Cardiac septum (tissue), 1 donor: ENCODE measurements at regions not wholly inside any gene's neighbourhood (a gene's known extent, or its start where the extent isn't known, plus 50 kb on each side); places are given as distances from the start of the nearest gene placed in this dataset.

Source experiments
- DNase-seq: peaks from one replicate; pipeline ENCODE4 v3.0.0-alpha.2; 2020; ENCODE audit warnings: low spot score
- intact Hi-C: fragments of 100-400 bp; cut with DNase I; formaldehyde crosslinking; loops from one replicate; pipeline ENCODE4 v1.14.0; 2022
- donor health status: DM: no; HTN: no; CAD: no.

DNA sequence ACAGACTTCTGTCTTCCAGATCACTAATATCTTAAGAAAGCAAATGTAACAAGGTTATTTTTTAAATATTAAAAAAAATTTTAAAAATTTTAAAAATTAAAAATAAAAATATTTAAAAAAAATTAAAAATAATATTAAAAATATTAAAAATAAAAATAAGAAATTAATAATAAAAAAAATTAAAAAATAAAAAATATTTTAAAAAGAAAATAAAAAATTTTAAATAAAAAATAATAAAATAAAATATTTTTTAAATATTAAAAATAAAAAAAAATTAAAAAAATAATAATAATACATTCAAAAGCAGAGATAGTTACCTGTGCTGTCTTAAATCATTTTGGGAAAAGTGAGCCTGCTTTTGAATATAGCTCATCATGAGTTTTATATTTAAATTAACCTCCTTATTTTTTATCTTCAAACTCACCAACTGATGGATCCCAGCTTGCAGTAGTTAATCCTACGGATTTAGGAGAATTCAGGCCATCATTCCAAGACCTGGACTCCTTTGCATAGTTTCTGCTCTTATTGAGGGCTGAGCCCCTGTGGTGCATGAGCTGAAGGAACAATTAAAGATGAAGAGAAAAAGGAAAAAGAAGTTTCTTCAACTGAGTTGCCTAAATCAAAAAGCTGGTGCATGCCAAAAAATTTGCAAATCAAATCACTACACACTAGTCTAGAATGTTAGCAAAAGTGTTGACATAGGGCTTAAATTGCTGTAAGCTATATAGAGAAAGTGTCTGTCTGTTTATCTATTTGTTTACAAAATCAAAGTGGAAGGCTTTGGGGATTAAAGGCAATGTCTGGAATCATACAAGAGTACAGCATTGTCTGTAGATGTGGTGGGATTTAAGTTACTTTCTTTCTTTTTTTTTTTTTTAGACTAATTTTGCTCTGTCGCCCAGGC is 50.5 kb upstream of the ZNF438 start:
- no peak for DNase-seq
- intact Hi-C loops = no loop called here

DNA sequence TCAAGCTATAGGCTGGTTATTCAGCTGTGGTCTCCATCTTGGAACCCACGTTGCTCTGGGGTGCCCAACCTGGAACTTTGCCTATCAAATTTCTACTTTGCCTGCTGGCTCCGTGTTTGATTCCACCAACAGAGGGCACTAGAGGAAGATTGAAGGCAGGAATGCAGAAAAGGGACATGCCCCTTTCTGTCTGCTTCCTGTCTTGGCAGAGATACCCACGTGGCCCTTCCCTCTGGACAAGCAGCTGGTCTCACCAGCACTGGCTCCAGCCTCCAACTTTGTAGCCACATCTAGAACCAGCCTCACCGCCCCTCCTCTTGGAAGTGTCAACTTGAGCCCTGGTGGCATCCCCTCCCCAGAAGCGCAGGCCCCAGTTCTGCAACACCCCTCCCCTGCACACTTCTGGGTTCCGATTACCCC is 52.1 kb upstream of the ZNF438 start:
- intact Hi-C loops = no loop called here
- DNase-seq = no peak

DNA sequence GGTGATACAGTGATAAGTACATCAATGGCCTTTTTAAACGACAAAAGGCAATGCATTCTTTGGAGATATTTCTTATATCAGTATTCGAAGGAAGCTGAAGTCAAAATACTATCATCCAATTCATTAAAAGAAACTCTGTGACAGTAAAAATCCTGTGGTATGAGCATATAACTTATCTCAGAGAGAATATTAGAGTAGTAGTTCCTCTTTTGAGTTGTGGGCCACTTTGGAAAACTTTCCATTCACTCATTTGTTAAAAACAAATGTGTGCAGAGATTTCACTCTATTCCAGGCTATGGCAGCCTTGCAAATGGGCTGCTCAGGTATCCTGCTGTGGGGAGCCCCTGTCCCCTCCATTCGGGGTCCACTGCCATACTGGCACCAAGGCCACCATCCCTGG is 55.3 kb upstream of the ZNF438 start:
- DNase-seq = no peak
- intact Hi-C loops = no loop called here

DNA sequence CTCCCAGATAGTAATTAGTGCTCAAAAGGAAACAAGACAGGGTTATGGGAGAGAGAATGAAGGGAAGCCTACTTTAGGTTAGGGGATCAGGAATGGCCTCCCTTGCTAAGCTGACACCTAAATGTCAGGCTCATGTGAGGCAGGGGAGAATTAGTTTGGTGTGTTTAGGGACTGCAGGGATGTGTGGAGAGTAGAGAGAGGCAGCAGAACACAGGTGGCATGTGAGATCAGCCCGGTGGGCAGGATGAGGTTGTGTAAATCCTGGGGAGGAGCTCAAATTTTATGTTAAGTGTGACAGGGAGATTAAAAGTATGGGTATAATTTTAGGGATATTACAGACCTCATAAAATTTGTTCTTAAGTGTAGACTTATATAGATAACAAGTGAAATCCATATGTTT is 56.2 kb upstream of the ZNF438 start:
- intact Hi-C loops = no loop called here
- no peak for DNase-seq

DNA sequence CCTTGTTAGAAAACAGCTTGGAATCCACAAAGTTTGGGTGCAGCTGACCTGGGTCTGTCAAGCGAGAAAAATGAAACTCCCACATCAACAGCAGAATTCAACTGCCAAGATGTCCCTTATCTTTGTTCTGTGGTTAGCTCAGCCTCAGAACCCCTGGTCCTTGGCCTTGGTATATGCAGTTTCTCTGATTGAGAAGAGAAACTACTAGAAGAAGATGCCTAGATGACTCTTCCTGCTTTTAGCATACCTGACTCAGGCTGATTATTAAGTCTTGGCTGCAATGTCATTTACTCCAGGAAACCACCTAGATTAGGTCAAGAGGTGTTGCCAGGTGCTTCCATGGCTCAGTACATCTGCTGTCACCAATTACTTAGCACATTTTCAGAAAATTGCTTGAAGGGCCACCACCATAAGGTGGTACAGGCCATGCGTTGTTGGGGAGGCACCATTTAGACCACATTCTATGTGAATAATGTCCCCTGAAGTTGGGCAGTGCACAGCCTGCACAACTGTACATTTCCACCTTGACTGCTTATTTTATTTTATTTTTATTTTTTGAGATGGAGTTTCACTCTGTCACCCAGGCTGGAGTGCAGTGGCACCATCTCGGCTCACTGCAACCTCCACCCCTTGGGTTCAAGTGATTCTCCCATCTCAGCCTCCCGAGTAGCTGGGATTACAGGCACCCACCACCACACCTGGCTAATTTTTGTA is 59.4 kb upstream of the ZNF438 start:
- intact Hi-C loops = no loop called here
- DNase-seq = no peak

DNA sequence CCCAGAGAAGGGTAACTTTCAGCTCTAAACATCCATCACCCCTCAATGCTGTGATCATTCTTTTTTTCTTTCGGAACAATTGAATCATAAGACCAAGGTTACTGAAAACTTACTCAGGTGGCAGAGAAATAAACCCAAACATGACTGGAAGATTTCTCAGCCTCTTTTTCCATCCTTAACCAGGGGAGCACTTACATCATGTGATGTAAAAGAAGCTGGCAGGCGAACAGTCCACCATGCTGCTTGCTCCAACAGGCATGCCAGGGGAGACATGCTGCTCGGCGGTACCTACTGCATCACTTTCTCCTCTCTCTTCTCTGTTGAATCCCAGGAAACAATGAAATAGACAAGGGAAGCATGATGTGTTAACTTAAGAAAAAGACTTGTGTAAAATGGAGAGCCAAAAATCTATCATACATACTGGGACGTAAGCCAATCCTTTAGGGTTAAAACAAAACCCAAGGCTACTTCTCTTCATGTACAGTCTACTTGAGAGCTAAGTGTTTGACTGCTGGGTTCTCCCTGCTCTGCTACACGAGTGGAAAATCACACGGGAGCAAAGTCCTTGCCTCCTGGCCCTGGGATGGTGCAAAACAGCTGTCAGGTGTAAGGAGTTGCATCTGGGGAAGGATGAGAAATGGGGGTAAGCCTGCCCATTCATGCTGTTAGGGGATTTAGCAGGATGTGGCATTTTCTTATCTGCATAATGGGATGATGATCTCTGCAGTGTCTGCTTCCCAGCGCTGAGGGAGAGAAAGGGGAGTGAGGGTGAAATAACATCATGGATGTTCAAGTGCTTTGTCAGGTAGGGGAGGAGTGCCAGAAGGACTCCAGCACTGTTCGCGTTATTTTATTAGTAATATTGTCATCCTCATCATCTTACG is 64.3 kb upstream of the ZNF438 start:
- intact Hi-C loops = no loop called here
- DNase-seq = no peak

DNA sequence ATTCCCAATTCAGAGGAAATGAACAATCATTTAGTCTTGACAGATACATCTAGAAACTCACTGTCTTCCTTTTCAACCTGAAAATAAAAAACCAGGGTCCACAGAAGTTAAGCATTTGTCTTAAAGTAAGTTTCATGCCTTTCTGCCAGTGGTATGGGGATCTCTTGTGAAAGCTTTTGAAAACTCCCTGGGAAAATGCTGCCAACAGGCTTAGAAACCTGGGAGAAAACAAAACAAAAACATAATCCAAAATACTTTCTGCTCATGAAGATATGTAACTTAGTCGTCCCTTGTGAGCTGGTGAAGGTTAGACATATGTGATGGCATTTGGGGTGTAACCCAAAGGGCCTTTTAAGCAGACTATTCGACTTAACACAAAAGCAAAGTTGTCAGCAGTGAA is 66.4 kb upstream of the ZNF438 start:
- DNase-seq = no peak
- intact Hi-C loops = no loop called here

DNA sequence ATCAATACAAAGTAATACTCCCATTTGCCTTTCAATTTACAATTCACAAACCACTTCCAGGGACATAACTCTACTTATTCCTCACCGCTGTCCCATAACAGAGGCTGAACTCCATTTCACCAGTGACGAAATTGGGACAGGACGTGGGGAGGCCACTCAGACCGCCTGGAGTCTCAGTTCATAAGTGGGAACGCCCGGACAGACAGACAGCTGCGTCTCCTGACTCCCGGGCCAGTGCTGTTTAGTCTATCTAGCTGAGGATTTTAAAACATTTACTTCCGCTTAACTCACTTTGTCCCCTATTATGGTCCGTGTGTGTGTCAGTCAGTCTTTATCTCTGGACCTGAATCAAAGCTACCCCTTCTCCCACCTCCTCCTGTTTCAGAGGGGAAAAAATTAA is 67.4 kb upstream of the ZNF438 start:
- no peak for DNase-seq
- intact Hi-C loops = no loop called here

DNA sequence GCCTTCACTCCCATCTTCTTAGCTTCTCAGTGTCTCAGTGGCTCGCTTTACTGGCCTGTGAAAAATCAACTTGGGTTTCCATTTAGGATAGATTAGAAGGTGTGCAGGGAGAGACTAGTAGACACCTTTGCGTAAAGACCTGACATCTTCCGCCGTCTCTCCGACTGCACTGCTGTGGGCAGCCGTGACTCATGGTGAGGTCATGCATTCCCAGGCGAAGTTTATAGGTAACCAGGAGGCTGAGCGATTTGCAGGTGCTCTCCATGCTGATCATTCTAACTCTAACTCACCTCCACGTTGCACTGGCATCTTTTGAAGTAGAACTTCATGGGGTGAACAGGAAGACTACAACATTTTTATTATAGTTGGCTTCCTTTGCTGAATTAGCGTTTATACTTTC is 68.0 kb upstream of the ZNF438 start:
- DNase-seq = no peak
- intact Hi-C loops = no loop called here

DNA sequence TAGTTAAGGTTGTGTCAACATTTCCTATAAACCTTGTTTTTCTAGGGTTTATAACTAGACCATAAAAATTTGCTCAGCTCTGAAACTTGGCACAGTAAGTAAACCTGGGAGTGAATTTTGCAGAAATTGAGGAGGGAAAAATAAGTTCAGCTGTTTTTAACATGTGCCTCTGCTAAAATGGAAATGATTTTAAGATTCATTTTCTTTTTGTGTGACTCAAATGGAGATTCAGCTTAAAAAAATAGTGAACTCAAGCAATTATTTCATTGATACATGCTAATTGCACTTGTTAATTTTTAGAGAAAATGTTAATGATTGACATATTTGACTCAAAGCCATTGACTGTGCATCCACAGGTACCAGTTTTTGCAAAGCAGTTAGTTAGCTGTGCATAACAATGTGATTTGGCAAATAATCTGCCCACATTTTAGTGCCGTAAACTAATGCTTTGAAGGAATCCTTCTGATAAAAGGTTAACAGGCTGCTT is 68.5 kb upstream of the ZNF438 start:
- intact Hi-C loops = no loop called here

DNA sequence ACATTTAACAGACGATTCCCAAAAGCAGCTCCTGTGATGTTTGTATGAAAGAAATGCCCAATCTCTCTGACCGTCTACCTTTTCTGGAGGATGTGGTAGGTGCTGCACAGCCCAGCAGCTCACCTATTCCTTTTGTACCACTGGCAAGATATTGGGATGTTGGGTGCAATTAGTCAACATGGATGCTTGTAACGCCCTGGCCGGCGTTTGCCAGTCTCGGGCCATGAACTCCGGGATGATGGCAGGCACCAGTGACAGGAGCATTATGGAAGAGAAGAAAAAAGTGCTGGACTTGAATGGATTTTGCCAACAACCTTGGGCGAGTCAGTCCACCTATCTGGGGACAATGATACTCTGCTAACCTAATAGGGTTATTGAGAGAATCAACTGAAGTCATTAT is 69.0 kb upstream of the ZNF438 start:
- DNase-seq = no peak
- intact Hi-C loops = no loop called here

More for the DNA sequence above, 68.5 kb upstream of the ZNF438 start:
- no peak for DNase-seq

DNA sequence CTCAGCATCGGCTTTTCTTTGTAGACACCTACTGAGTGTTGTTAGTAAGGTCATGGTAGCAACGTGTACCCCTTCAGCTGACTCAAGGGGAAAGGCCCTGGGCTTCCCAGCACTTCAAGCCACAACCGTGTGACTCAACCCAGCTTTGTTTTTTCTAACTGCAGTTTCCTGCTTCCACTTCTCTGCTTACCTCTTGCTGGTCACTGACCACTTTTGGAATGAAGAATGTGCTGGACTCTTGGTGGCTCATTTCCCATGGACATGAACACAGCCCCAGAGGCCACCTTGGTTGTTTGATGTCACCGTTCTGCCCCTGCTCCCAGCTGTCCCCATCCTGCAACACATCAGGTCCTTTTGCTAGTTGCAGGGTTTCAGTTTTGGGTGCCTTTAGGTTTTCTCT is 69.5 kb upstream of the ZNF438 start:
- intact Hi-C loops = no loop called here
- no peak for DNase-seq

DNA sequence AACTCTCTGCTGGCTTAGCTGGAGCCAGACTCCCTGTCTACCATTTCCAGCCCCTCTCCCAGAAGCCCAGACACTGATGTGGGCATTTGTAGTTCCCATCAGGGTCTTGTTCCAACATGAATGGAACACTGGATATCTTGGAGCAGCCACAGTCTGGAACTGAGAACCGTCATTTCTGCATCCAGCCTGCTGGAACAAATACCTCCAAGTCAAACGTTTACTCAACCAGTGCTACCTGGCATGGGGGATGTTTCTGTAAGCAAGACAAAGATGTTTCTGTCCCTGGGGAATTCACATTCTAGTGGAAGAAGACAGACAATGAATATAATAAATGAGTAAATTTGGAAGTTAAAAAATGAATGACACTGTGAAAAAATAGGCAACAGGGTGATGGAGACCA is 70.8 kb upstream of the ZNF438 start:
- DNase-seq = no peak
- intact Hi-C loops = no loop called here

DNA sequence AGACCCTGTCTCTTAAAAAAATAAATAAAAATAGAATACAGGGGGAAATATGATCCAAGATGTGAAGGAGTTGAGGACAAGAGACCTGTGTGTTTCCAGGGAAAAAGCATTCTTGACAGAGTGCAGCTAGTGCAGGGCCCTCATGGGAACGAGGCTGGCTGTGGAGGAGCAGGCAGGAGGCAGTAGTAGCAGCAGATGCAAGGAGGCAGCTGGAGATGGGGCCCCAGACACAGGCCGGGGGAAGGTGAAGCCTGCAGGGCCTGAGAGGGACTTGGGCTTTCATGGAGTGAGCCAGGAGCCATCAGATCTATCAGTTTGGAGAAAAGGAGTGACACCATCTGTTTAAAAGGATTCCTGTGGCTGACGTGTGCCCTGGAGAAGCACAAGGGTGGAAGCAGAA is 71.4 kb upstream of the ZNF438 start:
- no peak for DNase-seq
- intact Hi-C loops = no loop called here

DNA sequence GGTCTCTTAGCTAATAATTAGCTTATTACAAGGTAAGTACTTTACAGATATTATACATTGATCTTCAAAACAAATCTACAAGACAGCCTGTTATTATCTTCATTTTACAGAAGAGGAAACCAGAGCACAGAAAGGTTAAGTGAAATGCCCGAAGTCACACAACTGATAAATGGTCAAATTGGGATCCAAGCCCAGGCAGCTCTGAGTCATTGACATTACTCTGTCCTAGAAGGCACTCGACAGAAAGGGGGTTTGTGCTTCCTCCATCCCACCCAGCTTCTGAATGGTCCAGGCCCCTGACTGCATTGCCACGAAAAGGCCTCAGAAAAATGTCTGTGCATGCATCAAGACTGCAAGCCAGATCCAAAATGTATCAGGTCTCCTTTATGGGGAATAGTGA is 81.3 kb upstream of the ZNF438 start:
- intact Hi-C loops = no loop called here
- DNase-seq = no peak

DNA sequence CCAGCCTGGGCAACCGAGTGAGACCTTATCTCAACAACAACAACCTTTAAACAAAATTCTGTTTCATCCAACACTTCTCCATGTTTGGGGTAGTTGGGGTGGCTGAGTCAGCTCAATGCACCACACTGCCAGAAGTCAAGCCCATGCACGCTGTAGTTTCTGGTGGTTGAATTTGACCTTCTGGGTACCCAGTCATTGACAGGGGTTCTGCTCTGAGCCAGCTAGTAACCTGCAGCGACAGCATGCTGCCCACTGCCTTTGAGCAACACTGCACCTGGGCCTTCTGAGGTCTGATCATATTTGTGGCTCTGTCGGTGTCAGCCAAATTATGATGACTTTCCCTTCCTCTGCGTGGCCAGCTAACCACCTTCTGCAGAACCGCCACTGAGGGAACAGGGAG is 84.6 kb upstream of the ZNF438 start:
- no peak for DNase-seq
- intact Hi-C loops = no loop called here

DNA sequence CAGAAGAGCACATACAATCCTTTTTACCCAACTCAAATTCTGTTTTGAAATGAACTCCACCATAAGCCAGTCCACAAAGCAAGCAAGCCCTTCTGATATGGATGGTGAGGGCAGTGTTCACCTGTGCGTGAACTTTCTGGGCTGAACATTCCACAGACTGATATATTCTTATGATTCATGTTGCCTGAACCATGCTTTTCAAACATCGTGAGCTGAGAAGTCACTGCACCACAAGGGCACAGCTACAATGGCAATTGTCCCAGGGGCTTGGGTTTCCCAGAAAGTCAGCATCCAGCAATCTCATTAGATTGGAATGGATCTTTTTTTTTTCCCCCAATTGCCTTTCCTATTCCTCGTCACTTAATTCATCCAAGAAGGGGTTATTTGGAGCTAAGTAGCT is 86.9 kb upstream of the ZNF438 start:
- no peak for DNase-seq
- intact Hi-C loops = no loop called here

DNA sequence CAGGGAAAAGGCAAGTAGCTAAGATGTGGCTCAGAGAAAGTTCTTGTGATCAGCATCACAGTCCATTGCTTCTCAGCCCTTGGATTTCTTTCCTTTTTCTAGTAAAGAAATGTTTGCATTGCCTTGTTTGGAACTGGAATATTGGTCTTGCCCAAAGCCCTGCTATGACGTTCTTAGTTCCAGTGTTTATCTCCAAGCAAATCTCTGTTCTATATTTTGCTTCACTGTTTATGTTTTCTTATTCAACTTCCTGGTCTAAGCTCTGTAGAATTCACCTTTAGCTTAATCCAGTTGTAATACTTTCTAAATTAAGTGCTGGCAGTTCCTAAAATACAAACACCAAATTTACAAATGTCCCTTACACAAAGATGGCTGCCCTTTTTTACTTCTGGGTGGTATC is 88.7 kb upstream of the ZNF438 start:
- DNase-seq = no peak

DNA sequence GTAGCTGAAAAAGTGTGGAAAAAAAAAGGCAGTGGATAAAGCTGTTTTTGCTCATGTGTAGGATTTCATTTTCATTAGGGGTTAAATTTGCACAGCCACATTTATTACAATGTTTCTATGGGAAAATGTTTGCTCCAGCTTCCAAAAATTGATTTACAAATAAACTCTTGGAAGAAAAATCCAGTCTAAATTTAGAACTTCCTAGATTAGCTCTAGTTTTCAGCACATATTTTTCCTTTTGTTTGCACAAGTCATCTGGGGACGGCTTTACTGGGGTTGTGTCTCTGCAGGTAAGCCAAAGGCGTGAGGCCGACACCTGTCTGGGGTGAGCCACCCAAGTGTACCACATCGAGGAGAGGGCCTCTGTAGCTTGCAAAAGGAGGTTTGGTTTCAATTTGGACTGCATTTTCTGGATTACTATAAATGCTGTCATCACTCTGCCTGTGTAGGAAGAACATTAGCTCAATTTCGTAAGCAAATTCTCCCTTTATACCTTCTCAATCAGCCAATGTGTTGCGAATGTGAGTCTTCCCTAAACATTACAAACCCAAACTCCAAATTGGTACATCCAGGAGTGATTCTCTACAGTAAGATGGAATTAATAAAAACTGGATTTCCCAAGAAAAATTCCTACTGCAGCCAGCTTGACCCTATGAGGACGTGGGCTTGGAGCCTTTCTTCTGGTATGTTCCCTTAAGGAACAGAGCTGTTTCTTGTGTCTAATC is 89.5 kb upstream of the ZNF438 start:
- no peak for DNase-seq
- intact Hi-C loops = no loop called here

More for the DNA sequence above, 88.7 kb upstream of the ZNF438 start:
- intact Hi-C loops = no loop called here
